Ovary (tissue), 7 donors: ENCODE measurements at regions not wholly inside any gene's neighbourhood (a gene's known extent, or its start where the extent isn't known, plus 50 kb on each side); places are given as distances from the start of the nearest gene placed in this dataset.

ENCODE experiments used
- DNase-seq, 5 donors: peaks; one replicate each; pipeline ENCODE4 v3.0.0-alpha.2; 2019 to 2020
- H3K27ac ChIP-seq, 2 donors: fragments of 200-600 bp; one replicate each; pipeline versions ENCODE4 v1.5.1 to v1.8.0; 2019 to 2022
- H3K27me3 ChIP-seq: fragments of 200-600 bp; one replicate; pipeline ENCODE4 v1.8.0; 2022
- H3K36me3 ChIP-seq: fragments of 200-600 bp; sonication (generic); one replicate; pipeline ENCODE4 v1.5.1; 2019
- H3K4me1 ChIP-seq: one replicate; pipeline ENCODE4 v1.8.1; 2013; ENCODE audit warnings: mild to moderate bottlenecking, moderate library complexity; ENCODE audit not compliant: insufficient read depth
- H3K4me3 ChIP-seq: fragments of 200-600 bp; sonication (generic); one replicate; pipeline ENCODE4 v1.5.1; 2017
- H3K9me3 ChIP-seq, 2 donors: fragments of 200-600 bp in 1 of 2; sonication (generic) in 1 of 2; one replicate each; pipeline versions ENCODE4 v1.5.1 to v1.8.1; 2013 to 2019; ENCODE audit warnings: mild to moderate bottlenecking in 1 of 2, moderate library complexity in 1 of 2
- EP300 ChIP-seq: sonication (generic); formaldehyde crosslinking; IDR thresholded peaks from one replicate; pipeline ENCODE4 v1.6.1; 2017; ENCODE audit warnings: antibody characterized with exemption
- POLR2A ChIP-seq: fragments of 450-650 bp; IDR thresholded peaks from one replicate; pipeline ENCODE4 v1.6.1; 2017; ENCODE audit warnings: antibody characterized with exemption, mild to moderate bottlenecking, moderate library complexity
- WGBS, 3 donors: extraction: QIAGEN DNeasy Blood & Tissue Kit in 1 of 3; methylation state at CpG; one replicate each; pipeline versions ENCODE4 v1.1.5 to v1.1.7; 2013 to 2017; 5-methylcytosine and 5-hydroxymethylcytosine counted together
- intact Hi-C, 4 donors: fragments of 100-400 bp; cut with DNase I; formaldehyde crosslinking; loops; one replicate each; pipeline versions ENCODE4 v1.11.0 to v1.15.1; 2022 to 2023
- TF ChIP-seq, protein P1 (sequence below), 3 donors: fragments of 450-650 bp in 2 of 3; fragments of 200-600 bp in 1 of 3; IDR thresholded peaks; one replicate each; pipeline versions ENCODE4 v1.5.1 to v1.8.0; 2016 to 2022; ENCODE audit warnings: antibody characterized with exemption in 3 of 3, mild to moderate bottlenecking in 1 of 3
- donor health status: DM: no; HTN: no; CAD: no; lungs with moderate emphysema.
- donor health status: DM: no; HTN: no; CAD: no.
- donor health status: Bipolar disorder and iron deficiency.
- donor health status: DM: no; HTN: no; CAD: no.
- donor health status: DM: yes; HTN: yes; CAD: no.

DNA sequence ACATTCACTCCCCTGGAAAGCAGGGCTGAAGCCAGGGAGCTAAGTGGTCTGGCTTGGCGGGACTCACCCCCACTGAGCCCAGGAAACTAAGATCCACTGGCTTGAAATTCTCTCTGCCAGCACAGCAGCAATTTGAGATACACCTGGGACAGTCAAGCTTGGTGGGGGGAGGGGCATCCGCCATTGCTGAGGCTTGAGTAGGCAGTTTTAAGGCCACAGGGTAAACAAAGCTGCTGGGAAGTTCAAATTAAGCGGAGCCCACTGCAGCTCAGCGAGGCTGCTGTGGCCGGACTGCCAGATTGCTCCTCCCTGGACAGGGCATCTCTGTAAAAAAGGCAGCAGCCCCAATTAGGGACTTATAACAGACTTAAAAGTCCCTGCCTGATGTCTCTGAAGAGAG, 108.2 kb upstream of the FAM13C start:
- no peak for TF ChIP-seq POLR2A
- TF ChIP-seq EP300 = no peak
- TF ChIP-seq, protein P1, sequence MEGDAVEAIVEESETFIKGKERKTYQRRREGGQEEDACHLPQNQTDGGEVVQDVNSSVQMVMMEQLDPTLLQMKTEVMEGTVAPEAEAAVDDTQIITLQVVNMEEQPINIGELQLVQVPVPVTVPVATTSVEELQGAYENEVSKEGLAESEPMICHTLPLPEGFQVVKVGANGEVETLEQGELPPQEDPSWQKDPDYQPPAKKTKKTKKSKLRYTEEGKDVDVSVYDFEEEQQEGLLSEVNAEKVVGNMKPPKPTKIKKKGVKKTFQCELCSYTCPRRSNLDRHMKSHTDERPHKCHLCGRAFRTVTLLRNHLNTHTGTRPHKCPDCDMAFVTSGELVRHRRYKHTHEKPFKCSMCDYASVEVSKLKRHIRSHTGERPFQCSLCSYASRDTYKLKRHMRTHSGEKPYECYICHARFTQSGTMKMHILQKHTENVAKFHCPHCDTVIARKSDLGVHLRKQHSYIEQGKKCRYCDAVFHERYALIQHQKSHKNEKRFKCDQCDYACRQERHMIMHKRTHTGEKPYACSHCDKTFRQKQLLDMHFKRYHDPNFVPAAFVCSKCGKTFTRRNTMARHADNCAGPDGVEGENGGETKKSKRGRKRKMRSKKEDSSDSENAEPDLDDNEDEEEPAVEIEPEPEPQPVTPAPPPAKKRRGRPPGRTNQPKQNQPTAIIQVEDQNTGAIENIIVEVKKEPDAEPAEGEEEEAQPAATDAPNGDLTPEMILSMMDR (IDR thresholded peaks at IDR 0.05) = no peak
- intact Hi-C loops = no loop called here
- Histone ChIP-seq H3K9me3 (no peaks in the 10 kb centered on the region), H3K27ac (no peak overlapping the region), H3K4me3 (no peak overlapping the region), H3K4me1 (no peaks in the 10 kb centered on the region), H3K27me3 (no peaks in the 10 kb centered on the region), H3K36me3 (no peaks in the 10 kb centered on the region)
- no peak for DNase-seq
- 85 to 97% (median 88%) methylated on average over 3 to 5 of the region's 5 CpGs for WGBS, 3 donors

GRCh38 chr10:59465088-59465487, 102.7 kb upstream of the FAM13C start:
- no peak for DNase-seq
- H3K9me3 ChIP-seq = no peaks in the 10 kb centered on the region
- H3K27ac ChIP-seq = no peak overlapping the region
- no peaks in the 10 kb centered on the region for H3K27me3 ChIP-seq
- no peaks in the 10 kb centered on the region for H3K36me3 ChIP-seq
- H3K4me3 ChIP-seq = no peak overlapping the region
- peaks cover 2% of the 10 kb centered on the region for H3K4me1 ChIP-seq
- TF ChIP-seq POLR2A = no peak
- TF ChIP-seq EP300 = no peak
- TF ChIP-seq, protein P1 (IDR thresholded peaks at IDR 0.05) = no peak
- intact Hi-C loops = no loop called here

DNA sequence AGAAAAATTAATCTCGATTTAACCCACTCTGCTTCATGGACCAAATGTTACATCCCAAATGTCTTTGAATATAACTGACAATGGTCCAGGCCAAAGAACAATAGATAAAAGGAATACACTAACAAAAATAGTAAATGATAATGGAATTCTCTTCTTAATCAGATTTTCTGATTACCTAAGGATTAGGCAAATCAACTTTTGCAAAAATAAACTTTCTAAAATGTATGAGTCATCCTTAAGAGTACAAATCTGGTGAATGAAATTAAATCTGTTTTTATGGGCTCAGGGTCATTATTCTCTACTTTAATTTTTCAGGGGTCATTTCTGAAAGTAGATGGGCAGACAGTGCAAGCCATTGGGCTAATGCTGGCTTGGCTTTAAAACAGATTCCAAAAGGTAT, 102.1 kb upstream of the FAM13C start:
- no peak for DNase-seq
- no peak overlapping the region for H3K4me3 ChIP-seq
- H3K9me3 ChIP-seq = no peaks in the 10 kb centered on the region
- intact Hi-C loops = no loop called here
- H3K4me1 ChIP-seq = peaks cover 2% of the 10 kb centered on the region
- TF ChIP-seq, protein P1 (IDR thresholded peaks at IDR 0.05) = no peak
- TF ChIP-seq POLR2A (no peak), EP300 (no peak)
- no peak overlapping the region for H3K27ac ChIP-seq
- H3K27me3 ChIP-seq = no peaks in the 10 kb centered on the region
- H3K36me3 ChIP-seq = no peaks in the 10 kb centered on the region
- 96 to 100% (median 99%) methylated on average over 1 of the region's 1 CpG for WGBS, 3 donors

- 89 to 95% (median 91%) methylated on average over 4 of the region's 4 CpGs for WGBS, 3 donors
- H3K9me3 ChIP-seq = no peaks in the 10 kb centered on the region
- H3K4me3 ChIP-seq = no peak overlapping the region
- intact Hi-C loops = no loop called here
- TF ChIP-seq EP300 (no peak), POLR2A (no peak)
- TF ChIP-seq, protein P1 (IDR thresholded peaks at IDR 0.05) = no peak
- no peak for DNase-seq
- peaks cover 2% of the 10 kb centered on the region for H3K4me1 ChIP-seq
- H3K27ac ChIP-seq = no peak overlapping the region
- H3K27me3 ChIP-seq = no peaks in the 10 kb centered on the region
- no peaks in the 10 kb centered on the region for H3K36me3 ChIP-seq
Observed at GRCh38 chr10:59463909-59464308, 101.6 kb upstream of the FAM13C start.

DNA sequence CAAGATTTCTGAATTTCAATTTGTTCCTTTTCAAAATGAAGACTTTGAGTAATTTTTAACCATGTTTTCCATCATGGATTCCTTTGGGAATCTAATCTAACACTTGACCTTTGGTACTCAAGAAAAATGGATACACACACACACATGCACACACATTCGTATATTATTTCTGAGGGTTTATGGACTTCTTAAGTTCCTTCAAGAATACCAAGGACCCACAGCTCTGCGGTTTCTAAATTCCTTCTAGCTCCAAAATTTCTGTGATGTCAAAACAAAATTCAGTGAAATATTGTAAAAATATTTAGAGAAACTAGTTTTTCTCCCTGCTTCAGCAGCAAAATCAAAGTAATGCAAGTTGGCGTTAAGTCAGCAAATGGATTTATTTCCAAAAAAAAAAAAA, 98.3 kb upstream of the FAM13C start:
- H3K9me3 ChIP-seq = no peaks in the 10 kb centered on the region
- no peaks in the 10 kb centered on the region for H3K36me3 ChIP-seq
- no peaks in the 10 kb centered on the region for H3K27me3 ChIP-seq
- no peak for DNase-seq
- WGBS, 3 donors = 4 to 39% (median 15%) methylated on average over 3 of the region's 3 CpGs
- intact Hi-C loops = no loop called here
- H3K4me1 ChIP-seq = peaks cover 2% of the 10 kb centered on the region
- TF ChIP-seq, protein P1 (IDR thresholded peaks at IDR 0.05) = no peak
- no peak for TF ChIP-seq POLR2A
- no peak for TF ChIP-seq EP300
- H3K4me3 ChIP-seq = no peak overlapping the region
- no peak overlapping the region for H3K27ac ChIP-seq
